ENCODE measurements at regions not wholly inside any gene's neighbourhood (a gene's known extent, or its start where the extent isn't known, plus 50 kb on each side); places are given as distances from the start of the nearest gene placed in this dataset.

GRCh38 chr5:3852161-3852916, 256.7 kb downstream of the IRX1 start:
- H3K4me2 ChIP-seq (ENCODE audit: low read length), result no peak overlapping the region
- BruUV-seq (replicated peaks), result no TSS peak
- H3K9me2 ChIP-seq (ENCODE audit: insufficient read depth, low read length), result no peaks in the 10 kb centered on the region
- CTCF ChIA-PET (ENCODE audit: unreplicated experiment), result no interaction called here
- no peaks in the 10 kb centered on the region for H3K4me1 ChIP-seq (ENCODE audit: insufficient read depth, low read length, poor library complexity, severe bottlenecking)
- no peak overlapping the region for H3K4me3 ChIP-seq (ENCODE audit: low read depth, low read length, poor library complexity, severe bottlenecking)
- intact Hi-C loops (cut with micrococcal nuclease; ENCODE audit: unreplicated experiment), result no loop called here
- POLR2A ChIA-PET, result no interaction called here
- H2AFZ ChIP-seq (ENCODE audit: low read length), result no peak overlapping the region
- no peak overlapping the region for H3K27ac ChIP-seq (ENCODE audit: low read depth, low read length, poor library complexity, severe bottlenecking)
- no peaks in the 10 kb centered on the region for H3K79me2 ChIP-seq (ENCODE audit: insufficient read depth, low read depth, low read length)
- H4K20me1 ChIP-seq (ENCODE audit: insufficient read depth, low read length), result no peaks in the 10 kb centered on the region
- H3K9me3 ChIP-seq (ENCODE audit: low read length), result no peaks in the 10 kb centered on the region
- no peak for TF ChIP-seq EZH2phosphoT487 (IDR thresholded peaks at IDR 0.05; ENCODE audit: borderline replicate concordance, low read depth, low read length)
- TF ChIP-seq, protein P1, sequence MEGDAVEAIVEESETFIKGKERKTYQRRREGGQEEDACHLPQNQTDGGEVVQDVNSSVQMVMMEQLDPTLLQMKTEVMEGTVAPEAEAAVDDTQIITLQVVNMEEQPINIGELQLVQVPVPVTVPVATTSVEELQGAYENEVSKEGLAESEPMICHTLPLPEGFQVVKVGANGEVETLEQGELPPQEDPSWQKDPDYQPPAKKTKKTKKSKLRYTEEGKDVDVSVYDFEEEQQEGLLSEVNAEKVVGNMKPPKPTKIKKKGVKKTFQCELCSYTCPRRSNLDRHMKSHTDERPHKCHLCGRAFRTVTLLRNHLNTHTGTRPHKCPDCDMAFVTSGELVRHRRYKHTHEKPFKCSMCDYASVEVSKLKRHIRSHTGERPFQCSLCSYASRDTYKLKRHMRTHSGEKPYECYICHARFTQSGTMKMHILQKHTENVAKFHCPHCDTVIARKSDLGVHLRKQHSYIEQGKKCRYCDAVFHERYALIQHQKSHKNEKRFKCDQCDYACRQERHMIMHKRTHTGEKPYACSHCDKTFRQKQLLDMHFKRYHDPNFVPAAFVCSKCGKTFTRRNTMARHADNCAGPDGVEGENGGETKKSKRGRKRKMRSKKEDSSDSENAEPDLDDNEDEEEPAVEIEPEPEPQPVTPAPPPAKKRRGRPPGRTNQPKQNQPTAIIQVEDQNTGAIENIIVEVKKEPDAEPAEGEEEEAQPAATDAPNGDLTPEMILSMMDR (conservative IDR thresholded peaks at IDR 0.05; ENCODE audit: low read length), result no peak
- H3K36me3 ChIP-seq (ENCODE audit: insufficient read depth, low read length), result no peaks in the 10 kb centered on the region
- no peak for DNase-seq (ENCODE audit: low spot score)

- H2AFZ ChIP-seq (ENCODE audit: low read length), result no peak overlapping the region
- H3K27ac ChIP-seq (ENCODE audit: low read depth, low read length, poor library complexity, severe bottlenecking), result no peak overlapping the region
- POLR2A ChIA-PET, result interaction anchor here (0.7 kb wide), 1 partner anchor 28 kb away, joined by 3 read pairs; no protein-coding TSS in a partner anchor
- no peak for DNase-seq (ENCODE audit: low spot score)
- H3K9me2 ChIP-seq (ENCODE audit: insufficient read depth, low read length), result no peaks in the 10 kb centered on the region
- no peaks in the 10 kb centered on the region for H4K20me1 ChIP-seq (ENCODE audit: insufficient read depth, low read length)
- intact Hi-C loops (cut with micrococcal nuclease; ENCODE audit: unreplicated experiment), result no loop called here
- CTCF ChIA-PET (ENCODE audit: unreplicated experiment), result no interaction called here
- BruUV-seq (replicated peaks), result no TSS peak
- H3K4me3 ChIP-seq (ENCODE audit: low read depth, low read length, poor library complexity, severe bottlenecking), result no peak overlapping the region
- H3K36me3 ChIP-seq (ENCODE audit: insufficient read depth, low read length), result no peaks in the 10 kb centered on the region
- no peaks in the 10 kb centered on the region for H3K79me2 ChIP-seq (ENCODE audit: insufficient read depth, low read depth, low read length)
- no peaks in the 10 kb centered on the region for H3K9me3 ChIP-seq (ENCODE audit: low read length)
- TF ChIP-seq, protein P1 (conservative IDR thresholded peaks at IDR 0.05; ENCODE audit: low read length), result no peak
- TF ChIP-seq EZH2phosphoT487 (IDR thresholded peaks at IDR 0.05; ENCODE audit: borderline replicate concordance, low read depth, low read length), result no peak
- H3K4me1 ChIP-seq (ENCODE audit: insufficient read depth, low read length, poor library complexity, severe bottlenecking), result no peaks in the 10 kb centered on the region
- H3K4me2 ChIP-seq (ENCODE audit: low read length), result no peak overlapping the region
These were observed 257.7 kb downstream of the IRX1 start for GRCh38 chr5:3853362-3853761.

GRCh38 chr5:3854188-3854821, 258.7 kb downstream of the IRX1 start:
- H3K4me2 ChIP-seq (ENCODE audit: low read length), result no peak overlapping the region
- no TSS peak for BruUV-seq (replicated peaks)
- H3K9me2 ChIP-seq (ENCODE audit: insufficient read depth, low read length), result no peaks in the 10 kb centered on the region
- no peak overlapping the region for H3K27ac ChIP-seq (ENCODE audit: low read depth, low read length, poor library complexity, severe bottlenecking)
- H3K36me3 ChIP-seq (ENCODE audit: insufficient read depth, low read length), result no peaks in the 10 kb centered on the region
- no peak overlapping the region for H3K4me3 ChIP-seq (ENCODE audit: low read depth, low read length, poor library complexity, severe bottlenecking)
- no peaks in the 10 kb centered on the region for H3K4me1 ChIP-seq (ENCODE audit: insufficient read depth, low read length, poor library complexity, severe bottlenecking)
- H2AFZ ChIP-seq (ENCODE audit: low read length), result no peak overlapping the region
- TF ChIP-seq EZH2phosphoT487 (IDR thresholded peaks at IDR 0.05; ENCODE audit: borderline replicate concordance, low read depth, low read length), result no peak
- TF ChIP-seq, protein P1 (conservative IDR thresholded peaks at IDR 0.05; ENCODE audit: low read length), result no peak
- no peaks in the 10 kb centered on the region for H3K79me2 ChIP-seq (ENCODE audit: insufficient read depth, low read depth, low read length)
- no peaks in the 10 kb centered on the region for H3K9me3 ChIP-seq (ENCODE audit: low read length)
- CTCF ChIA-PET (ENCODE audit: unreplicated experiment), result no interaction called here
- no peaks in the 10 kb centered on the region for H4K20me1 ChIP-seq (ENCODE audit: insufficient read depth, low read length)
- DNase-seq (ENCODE audit: low spot score), result no peak
- POLR2A ChIA-PET, result no interaction called here
- intact Hi-C loops (cut with micrococcal nuclease; ENCODE audit: unreplicated experiment), result no loop called here

Measured in OCI-LY7 (cell line).